Activated CD4-positive, alpha-beta T cell treated with anti-CD3 and anti-CD28 coated beads for 36 hours (primary cell): ENCODE measurements at regions not wholly inside any gene's neighbourhood (a gene's known extent, or its start where the extent isn't known, plus 50 kb on each side); places are given as distances from the start of the nearest gene placed in this dataset.

Experiments used
- ATAC-seq: fragments of 200-7000 bp; cut with Tn5 transposase; one replicate; pipeline ENCODE4 v1.10.0; 2021; ENCODE audit warnings: mild to moderate bottlenecking, moderate library complexity
- CTCF ChIA-PET: fragments of 350-600 bp; sonication (Branson Sonifier 250); formaldehyde crosslinking; loops from one replicate; lab custom pipeline; 2021; ENCODE audit warnings: antibody characterized with exemption; lab: Charles Lee
- POLR2A ChIA-PET: fragments of 350-600 bp; sonication (Branson Sonifier 250); formaldehyde crosslinking; loops from one replicate; lab custom pipeline; 2021; ENCODE audit warnings: antibody characterized with exemption, inconsistent platforms; lab: Charles Lee
- DNase-seq: peaks from one replicate; pipeline ENCODE4 v3.0.0-alpha.2; 2020
- H3K27ac Mint-ChIP-seq: one replicate; pipeline ENCODE4 v1.8.0; 2021; ENCODE audit warnings: mixed read lengths
- H3K27me3 Mint-ChIP-seq: one replicate; pipeline ENCODE4 v1.8.0; 2021; ENCODE audit warnings: mixed read lengths
- H3K36me3 Mint-ChIP-seq: one replicate; pipeline ENCODE4 v1.8.0; 2021; ENCODE audit warnings: low read depth, mixed read lengths
- H3K4me1 Mint-ChIP-seq: one replicate; pipeline ENCODE4 v1.8.0; 2021; ENCODE audit warnings: mixed read lengths
- H3K4me3 Mint-ChIP-seq: one replicate; pipeline ENCODE4 v1.8.0; 2021; ENCODE audit warnings: mild to moderate bottlenecking, moderate library complexity, mixed read lengths
- H3K9me3 Mint-ChIP-seq: one replicate; pipeline ENCODE4 v1.8.0; 2021; ENCODE audit warnings: low read depth, mixed read lengths
- intact Hi-C, 2 experiments: fragments of 100-400 bp; cut with DNase I in 1 of 2; cut with micrococcal nuclease in 1 of 2; formaldehyde crosslinking; loops; one replicate each; pipeline versions ENCODE4 v1.14.2 to v1.15.1; 2022 to 2024; cut with DNase I, micrococcal nuclease

DNA sequence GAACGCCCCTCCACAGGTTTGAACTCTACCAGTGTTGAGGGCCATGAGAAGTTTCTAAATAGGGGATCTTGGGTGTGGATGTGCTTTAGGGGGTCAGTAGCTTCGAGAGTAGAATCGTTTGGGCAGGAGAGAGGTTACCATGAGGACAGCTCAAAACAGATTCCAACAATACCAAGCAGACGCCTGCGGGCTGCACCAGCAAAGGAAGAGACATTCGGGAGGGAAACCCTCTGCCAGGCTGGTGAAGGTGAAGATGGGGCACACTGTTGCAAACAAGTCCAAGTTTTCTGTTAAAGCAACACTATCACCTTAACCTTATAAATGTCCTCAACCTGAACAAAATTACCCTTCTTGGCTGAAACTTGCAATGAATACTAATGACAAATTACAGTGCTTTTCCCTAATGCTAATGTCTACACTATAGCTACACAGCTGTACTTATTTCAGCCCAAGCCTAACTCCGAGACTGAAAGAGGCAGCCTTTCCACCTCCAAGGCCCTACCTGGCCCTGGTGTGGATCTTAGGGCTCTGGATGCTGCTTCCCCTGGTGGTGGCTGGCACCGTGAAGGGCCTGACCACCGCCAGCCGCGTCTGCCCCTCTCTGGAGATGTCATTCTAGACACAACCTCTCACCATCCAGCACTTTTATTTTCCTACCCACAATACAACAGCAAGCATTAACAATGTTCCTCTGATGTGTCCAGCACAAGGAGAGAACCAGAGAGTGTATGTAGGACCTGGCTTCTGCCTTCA lies 80.1 kb downstream of the DLL1 start:
- ATAC-seq (no peak), DNase-seq (no peak)
- Mint-ChIP-seq H3K9me3 (no peaks in the 10 kb centered on the region), H3K36me3 (no peaks in the 10 kb centered on the region), H3K4me3 (no peak overlapping the region), H3K4me1 (no peaks in the 10 kb centered on the region), H3K27me3 (no peaks in the 10 kb centered on the region), H3K27ac (no peak overlapping the region)
- ChIA-PET POLR2A (no interaction called here), CTCF (no interaction called here)
- intact Hi-C loops, result no loop called here

DNA sequence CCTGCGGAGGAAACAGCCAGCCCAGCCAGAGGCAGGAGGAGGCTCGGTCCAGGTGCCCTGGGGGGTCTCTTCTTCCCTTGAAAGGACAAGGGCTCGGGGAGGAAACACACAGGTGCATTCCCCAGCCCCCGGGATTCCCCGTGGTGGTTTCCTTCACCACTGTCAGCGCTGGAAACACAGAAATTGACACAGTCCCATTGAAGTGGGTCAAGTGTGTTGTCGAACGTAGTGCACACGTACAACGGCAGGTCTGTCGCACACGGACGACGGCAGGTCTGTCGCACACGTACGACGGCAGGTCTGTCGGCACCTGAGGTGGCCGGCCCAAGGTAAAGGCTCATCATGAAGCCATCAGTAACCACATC lies 80.9 kb downstream of the DLL1 start:
- ChIA-PET POLR2A (no interaction called here), CTCF (no interaction called here)
- Mint-ChIP-seq H3K27ac (no peak overlapping the region), H3K4me3 (no peak overlapping the region), H3K27me3 (no peaks in the 10 kb centered on the region), H3K9me3 (no peaks in the 10 kb centered on the region), H3K36me3 (no peaks in the 10 kb centered on the region), H3K4me1 (no peaks in the 10 kb centered on the region)
- ATAC-seq (no peak), DNase-seq (no peak)
- intact Hi-C loops, result no loop called here

- no peak for DNase-seq
- Mint-ChIP-seq H3K4me1 (no peaks in the 10 kb centered on the region), H3K36me3 (no peaks in the 10 kb centered on the region), H3K4me3 (no peak overlapping the region), H3K27me3 (no peaks in the 10 kb centered on the region), H3K27ac (no peak overlapping the region), H3K9me3 (no peaks in the 10 kb centered on the region)
- ChIA-PET CTCF (no interaction called here), POLR2A (no interaction called here)
- intact Hi-C loops, result no loop called here
- ATAC-seq, result no peak
These were observed 81.4 kb downstream of the DLL1 start for GRCh38 chr6:170209354-170210025.

DNA sequence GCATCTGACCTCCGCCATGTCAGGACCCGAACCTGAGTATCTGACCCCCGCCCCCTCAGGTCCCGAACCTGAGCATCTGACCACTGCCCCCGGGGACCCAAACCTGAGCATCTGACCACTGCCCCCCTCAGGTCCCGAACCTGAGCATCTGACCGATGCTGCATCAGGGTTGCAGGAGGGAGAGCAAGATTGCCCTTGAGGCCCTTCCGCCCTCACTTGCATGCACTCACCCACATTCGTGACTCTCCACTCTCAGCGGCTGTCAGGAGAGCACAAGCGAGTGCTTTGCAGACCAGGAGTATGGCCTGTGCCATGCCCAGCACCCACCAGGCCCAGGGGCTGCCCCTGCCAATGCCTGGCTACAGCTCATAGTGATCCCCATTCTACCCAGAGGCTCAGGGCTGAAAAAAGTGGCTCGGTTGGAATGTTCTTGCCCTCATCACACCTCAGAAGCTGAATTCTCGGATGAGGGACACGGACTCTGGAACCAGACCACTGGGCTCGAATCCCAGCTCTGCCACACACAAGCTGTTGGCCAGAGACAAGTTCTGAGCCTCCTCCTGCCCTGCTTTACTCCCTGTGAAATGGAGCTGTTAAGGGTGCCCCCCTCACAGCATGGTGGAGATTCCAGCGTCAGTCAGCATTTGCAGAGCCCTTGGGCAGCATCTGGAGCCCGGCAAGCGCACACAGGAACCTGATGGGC lies 82.1 kb downstream of the DLL1 start:
- H3K27me3 Mint-ChIP-seq, result no peaks in the 10 kb centered on the region

GRCh38 chr6:170208182-170208601 lies 82.7 kb downstream of the DLL1 start:
- H3K27ac Mint-ChIP-seq, result no peak overlapping the region
- intact Hi-C loops, result no loop called here
- H3K4me3 Mint-ChIP-seq, result no peak overlapping the region
- ATAC-seq (no peak), DNase-seq (no peak)
- CTCF ChIA-PET, result no interaction called here
- H3K36me3 Mint-ChIP-seq, result no peaks in the 10 kb centered on the region
- H3K9me3 Mint-ChIP-seq, result peaks cover 6% of the 10 kb centered on the region
- POLR2A ChIA-PET, result no interaction called here
- H3K27me3 Mint-ChIP-seq, result no peaks in the 10 kb centered on the region
- H3K4me1 Mint-ChIP-seq, result no peaks in the 10 kb centered on the region

More for the DNA sequence above, 82.1 kb downstream of the DLL1 start:
- ATAC-seq (no peak), DNase-seq (no peak)
- H3K9me3 Mint-ChIP-seq, result peaks cover 3% of the 10 kb centered on the region
- no peak overlapping the region for H3K27ac Mint-ChIP-seq
- H3K4me3 Mint-ChIP-seq, result no peak overlapping the region
- intact Hi-C loops, result no loop called here
- H3K36me3 Mint-ChIP-seq, result no peaks in the 10 kb centered on the region
- H3K4me1 Mint-ChIP-seq, result no peaks in the 10 kb centered on the region
- CTCF ChIA-PET, result no interaction called here
- POLR2A ChIA-PET, result no interaction called here

- DNase-seq (no peak), ATAC-seq (no peak)
- Mint-ChIP-seq H3K4me1 (no peaks in the 10 kb centered on the region), H3K9me3 (peaks cover 10% of the 10 kb centered on the region), H3K27me3 (no peaks in the 10 kb centered on the region), H3K4me3 (no peak overlapping the region), H3K36me3 (no peaks in the 10 kb centered on the region), H3K27ac (no peak overlapping the region)
- CTCF ChIA-PET, result no interaction called here
- intact Hi-C loops, result no loop called here
- POLR2A ChIA-PET, result no interaction called here
These were observed 83.2 kb downstream of the DLL1 start for GRCh38 chr6:170207586-170208181.

DNA sequence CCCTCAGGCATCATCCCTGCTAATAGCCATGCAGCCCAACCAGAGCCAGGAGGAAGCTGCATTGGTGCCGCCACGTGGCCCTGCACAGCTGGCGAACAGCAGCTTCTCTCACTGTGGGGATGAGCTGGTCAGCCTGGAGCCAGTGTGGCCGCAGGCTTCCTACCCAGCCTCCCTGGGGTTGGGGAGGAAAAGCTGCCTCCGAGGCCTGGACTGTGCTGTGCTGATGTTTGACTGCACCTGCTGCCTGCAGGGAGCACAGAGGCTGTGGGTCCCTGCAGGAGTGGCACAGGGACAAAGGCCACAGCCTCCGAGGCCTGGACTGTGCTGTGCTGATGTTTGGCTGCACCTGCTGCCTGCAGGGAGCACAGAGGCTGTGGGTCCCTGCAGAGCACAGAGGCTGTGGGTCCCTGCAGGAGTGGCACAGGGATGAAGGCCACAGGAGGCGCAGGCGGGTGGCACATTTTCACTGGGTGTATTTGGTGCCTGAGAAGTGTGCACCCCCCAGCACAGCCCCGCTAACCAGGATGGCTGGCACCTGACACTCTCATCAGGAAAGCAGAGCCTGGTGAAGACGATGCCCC lies 83.9 kb downstream of the DLL1 start:
- H3K9me3 Mint-ChIP-seq, result peaks cover 10% of the 10 kb centered on the region
- no peak for DNase-seq
- H3K4me1 Mint-ChIP-seq, result no peaks in the 10 kb centered on the region
- POLR2A ChIA-PET, result no interaction called here
- H3K27ac Mint-ChIP-seq, result no peak overlapping the region
- no peak overlapping the region for H3K4me3 Mint-ChIP-seq
- CTCF ChIA-PET, result no interaction called here
- no peaks in the 10 kb centered on the region for H3K36me3 Mint-ChIP-seq
- no peaks in the 10 kb centered on the region for H3K27me3 Mint-ChIP-seq
- ATAC-seq, result no peak
- intact Hi-C loops, result no loop called here

GRCh38 chr6:170206317-170206621 lies 84.6 kb downstream of the DLL1 start:
- intact Hi-C loops, result no loop called here
- DNase-seq (no peak), ATAC-seq (no peak)
- CTCF ChIA-PET, result no interaction called here
- H3K27me3 Mint-ChIP-seq, result no peaks in the 10 kb centered on the region
- H3K4me3 Mint-ChIP-seq, result no peak overlapping the region
- H3K27ac Mint-ChIP-seq, result no peak overlapping the region
- H3K36me3 Mint-ChIP-seq, result no peaks in the 10 kb centered on the region
- POLR2A ChIA-PET, result no interaction called here
- H3K4me1 Mint-ChIP-seq, result no peaks in the 10 kb centered on the region
- peaks cover 10% of the 10 kb centered on the region for H3K9me3 Mint-ChIP-seq

GRCh38 chr6:170205534-170206316 lies 85.2 kb downstream of the DLL1 start:
- Mint-ChIP-seq H3K27ac (no peak overlapping the region), H3K4me3 (no peak overlapping the region), H3K27me3 (no peaks in the 10 kb centered on the region), H3K4me1 (no peaks in the 10 kb centered on the region), H3K9me3 (peaks cover 10% of the 10 kb centered on the region), H3K36me3 (no peaks in the 10 kb centered on the region)
- intact Hi-C loops, result no loop called here
- DNase-seq (no peak), ATAC-seq (no peak)
- CTCF ChIA-PET, result no interaction called here
- POLR2A ChIA-PET, result no interaction called here

- intact Hi-C loops, result no loop called here
- Mint-ChIP-seq H3K27ac (no peak overlapping the region), H3K36me3 (no peaks in the 10 kb centered on the region), H3K27me3 (no peaks in the 10 kb centered on the region), H3K9me3 (peaks cover 10% of the 10 kb centered on the region), H3K4me3 (no peak overlapping the region), H3K4me1 (no peaks in the 10 kb centered on the region)
- CTCF ChIA-PET, result no interaction called here
- ATAC-seq, result no peak
- POLR2A ChIA-PET, result no interaction called here
- no peak for DNase-seq
These were observed 85.8 kb downstream of the DLL1 start for GRCh38 chr6:170205126-170205525.

DNA sequence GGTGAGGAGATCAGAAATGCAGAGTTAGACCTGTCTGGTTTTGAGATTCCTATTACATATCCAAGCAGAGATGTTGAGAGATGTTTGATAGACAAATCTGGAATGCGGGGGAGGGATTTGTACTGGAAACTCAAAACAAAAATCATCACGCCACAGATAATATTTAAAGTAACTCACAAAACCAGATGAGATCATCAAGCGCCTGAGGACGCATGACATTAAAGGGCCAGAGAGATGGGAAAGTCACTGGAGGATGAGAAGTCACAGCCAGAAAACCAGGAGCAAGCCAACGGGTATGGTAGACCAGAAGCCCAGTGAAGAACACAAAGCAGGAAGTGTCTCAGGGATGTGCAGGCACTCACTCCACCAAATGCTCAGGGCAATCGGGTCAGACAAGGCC lies 87.7 kb downstream of the DLL1 start:
- Mint-ChIP-seq H3K4me3 (no peak overlapping the region), H3K9me3 (peaks cover 10% of the 10 kb centered on the region), H3K4me1 (no peaks in the 10 kb centered on the region), H3K27me3 (peaks cover 4% of the 10 kb centered on the region), H3K36me3 (no peaks in the 10 kb centered on the region), H3K27ac (no peak overlapping the region)
- CTCF ChIA-PET, result no interaction called here
- POLR2A ChIA-PET, result no interaction called here
- intact Hi-C loops, result no loop called here
- ATAC-seq (no peak), DNase-seq (no peak)
